GM06990 (cell line): ENCODE measurements at regions not wholly inside any gene's neighbourhood (a gene's known extent, or its start where the extent isn't known, plus 50 kb on each side); places are given as distances from the start of the nearest gene placed in this dataset.
"Not testable (repeated sequence)": the region's sequence is repeated elsewhere in the genome, so short reads cannot be mapped to it uniquely, and the experiment has no call there.

Experiments used
- DNase-seq: peaks from one replicate; pipeline ENCODE4 v3.0.0-alpha.2; 2011; ENCODE audit not compliant: insufficient read length; ENCODE audit errors: extremely low read depth
- H3K27me3 ChIP-seq: replicated peaks from 2 replicates; pipeline ENCODE4 v1.6.0; 2011; ENCODE audit warnings: low read length; ENCODE audit not compliant: control insufficient read depth, insufficient read depth
- H3K36me3 ChIP-seq: 2 replicates; pipeline ENCODE4 v1.5.1; 2011; ENCODE audit warnings: low read length; ENCODE audit not compliant: control insufficient read depth, insufficient read depth
- H3K4me3 ChIP-seq: replicated peaks from 2 replicates; pipeline ENCODE4 v1.5.1; 2011; ENCODE audit warnings: low read depth, mild to moderate bottlenecking, control low read depth, low read length
- CTCF ChIP-seq: IDR thresholded peaks from 2 replicates; pipeline ENCODE4 v1.5.1; 2011; ENCODE audit warnings: low read length, control low read depth, mild to moderate bottlenecking, inconsistent platforms; ENCODE audit not compliant: insufficient read depth, poor library complexity, severe bottlenecking

DNA sequence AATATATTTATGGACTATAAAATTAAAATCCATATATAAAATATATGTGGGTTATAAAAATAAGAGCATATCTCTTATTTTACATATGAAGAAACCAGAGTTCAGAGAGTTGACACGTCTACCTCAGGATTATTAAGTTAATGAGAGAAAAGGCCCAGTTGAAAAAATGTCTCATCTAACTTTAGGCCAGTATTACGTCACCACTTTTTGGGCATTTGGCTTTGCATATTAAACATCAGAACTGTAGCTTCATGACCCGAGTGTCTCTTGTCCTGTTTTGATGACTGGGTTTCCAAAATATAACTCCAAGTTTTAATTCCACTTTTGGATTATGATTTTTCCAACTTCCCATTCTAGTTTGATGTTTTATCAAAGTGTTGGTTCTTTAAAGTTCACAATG, 1026.1 kb downstream of the SLC6A15 start:
- no peak for DNase-seq
- Histone ChIP-seq H3K27me3 (no peaks in the 10 kb centered on the region), H3K36me3 (no peaks in the 10 kb centered on the region), H3K4me3 (no peak overlapping the region)
- TF ChIP-seq CTCF = no peak

- H3K36me3 ChIP-seq, H3K4me3 ChIP-seq, H3K27me3 ChIP-seq, DNase-seq: not testable (repeated sequence)
Observed at GRCh38 chr12:83870921-83871599, 1041.5 kb downstream of the SLC6A15 start.

DNA sequence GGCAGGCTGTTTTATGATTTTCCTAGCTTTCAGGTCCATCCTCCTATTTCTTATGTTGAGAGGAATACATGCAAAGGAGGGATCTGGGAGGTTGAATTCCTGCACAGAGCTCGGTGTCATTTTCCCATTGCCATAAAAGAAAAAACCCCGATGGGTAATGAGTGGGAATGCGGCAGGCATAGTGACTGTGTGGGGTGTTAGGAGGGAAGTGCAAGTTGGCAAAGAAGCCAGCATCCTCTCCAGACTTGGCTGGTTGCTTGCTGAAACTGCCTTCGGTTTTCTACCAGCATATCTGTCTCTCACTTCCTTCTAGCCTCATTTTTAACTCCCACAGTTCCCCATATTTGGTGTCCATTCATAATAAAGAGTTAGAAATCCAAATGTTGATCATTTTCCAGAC, 1046.1 kb downstream of the SLC6A15 start:
- no peak for DNase-seq
- Histone ChIP-seq H3K4me3 (no peak overlapping the region), H3K27me3 (no peaks in the 10 kb centered on the region), H3K36me3 (no peaks in the 10 kb centered on the region)
- TF ChIP-seq CTCF = no peak

DNA sequence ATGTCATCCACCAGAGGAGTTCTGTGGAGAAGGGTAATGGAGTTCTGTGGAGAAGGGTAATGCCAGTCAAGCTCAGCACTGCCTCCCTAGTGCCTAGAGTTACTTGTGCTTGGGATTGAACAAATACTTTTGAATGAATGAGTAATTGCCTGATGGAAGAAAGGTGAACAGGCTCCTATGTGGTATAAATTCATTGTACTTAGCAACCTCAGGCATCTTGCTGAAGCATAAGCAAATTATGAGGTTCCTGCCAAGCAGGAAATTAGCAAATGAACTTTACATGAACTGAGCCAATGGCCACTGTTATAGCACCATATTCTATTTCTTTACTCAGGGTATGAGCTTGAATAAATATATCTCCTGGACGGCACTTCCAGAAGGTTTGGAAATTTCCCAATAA, 1047.2 kb downstream of the SLC6A15 start:
- no peak for TF ChIP-seq CTCF
- no peak for DNase-seq
- H3K36me3 ChIP-seq = no peaks in the 10 kb centered on the region
- no peak overlapping the region for H3K4me3 ChIP-seq
- no peaks in the 10 kb centered on the region for H3K27me3 ChIP-seq

DNA sequence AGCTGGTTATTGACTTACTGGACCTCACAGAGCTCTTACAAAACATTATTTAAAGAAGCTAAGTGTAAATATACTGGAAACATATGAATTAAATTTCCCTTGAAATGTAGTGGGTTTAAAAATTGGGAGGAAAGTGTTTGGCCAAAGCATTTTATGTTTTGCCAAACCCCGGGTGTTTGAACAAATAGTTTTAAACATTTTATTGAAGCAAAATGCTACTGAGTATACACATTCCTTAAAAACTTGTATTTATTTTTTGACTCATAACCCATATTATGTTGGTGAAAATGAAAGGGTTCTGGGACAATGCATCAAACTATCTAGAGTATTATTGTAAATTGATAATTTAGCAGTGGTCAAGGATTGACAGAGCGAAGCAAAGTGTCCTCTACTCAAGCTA, 1048.5 kb downstream of the SLC6A15 start:
- TF ChIP-seq CTCF = no peak
- H3K27me3 ChIP-seq = no peaks in the 10 kb centered on the region
- DNase-seq = no peak
- H3K36me3 ChIP-seq = no peaks in the 10 kb centered on the region
- H3K4me3 ChIP-seq = no peak overlapping the region

DNA sequence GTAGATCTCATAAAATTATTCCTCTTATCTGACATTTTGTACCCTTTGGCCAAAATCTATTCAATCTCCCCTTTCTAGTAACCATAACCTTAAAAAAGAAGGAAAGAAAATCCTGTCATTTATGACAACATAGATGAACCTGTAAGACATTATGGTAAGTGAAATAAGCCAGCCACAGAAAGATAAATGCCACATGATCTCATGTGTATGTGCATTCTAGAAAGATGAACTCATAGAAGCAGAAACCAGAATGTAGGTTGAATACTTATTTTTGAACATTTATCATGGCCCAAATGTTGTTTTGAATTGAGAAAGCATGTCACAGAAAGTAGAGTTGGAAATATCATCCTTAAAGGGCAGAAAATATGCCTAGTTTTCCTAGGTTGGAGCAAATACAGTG, 1053.6 kb downstream of the SLC6A15 start:
- no peak for DNase-seq
- Histone ChIP-seq H3K27me3 (no peaks in the 10 kb centered on the region), H3K4me3 (no peak overlapping the region), H3K36me3 (no peaks in the 10 kb centered on the region)
- TF ChIP-seq CTCF = no peak
